ENCODE measurements at regions not wholly inside any gene's neighbourhood (a gene's known extent, or its start where the extent isn't known, plus 50 kb on each side); places are given as distances from the start of the nearest gene placed in this dataset.

DNA sequence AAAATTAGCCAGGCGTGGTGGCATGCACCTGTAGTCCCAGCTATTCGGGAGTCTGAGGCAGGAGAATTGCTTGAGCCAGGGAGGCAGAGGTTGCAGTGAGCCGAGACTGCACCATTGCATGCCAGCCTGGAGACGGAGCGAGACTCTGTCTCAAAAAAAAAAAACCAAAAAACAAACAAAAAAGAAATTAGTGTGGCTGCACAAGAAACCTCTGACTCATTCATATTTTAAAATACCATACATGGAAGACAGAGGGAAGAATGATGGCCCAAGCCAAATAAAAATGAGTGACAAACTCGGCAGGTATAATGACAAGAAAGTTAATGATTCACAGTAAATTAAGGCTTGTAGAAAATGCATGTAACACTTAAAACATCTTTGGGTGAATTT is 875.8 kb downstream of the EPHA4 start:
- TF ChIP-seq, protein P1, sequence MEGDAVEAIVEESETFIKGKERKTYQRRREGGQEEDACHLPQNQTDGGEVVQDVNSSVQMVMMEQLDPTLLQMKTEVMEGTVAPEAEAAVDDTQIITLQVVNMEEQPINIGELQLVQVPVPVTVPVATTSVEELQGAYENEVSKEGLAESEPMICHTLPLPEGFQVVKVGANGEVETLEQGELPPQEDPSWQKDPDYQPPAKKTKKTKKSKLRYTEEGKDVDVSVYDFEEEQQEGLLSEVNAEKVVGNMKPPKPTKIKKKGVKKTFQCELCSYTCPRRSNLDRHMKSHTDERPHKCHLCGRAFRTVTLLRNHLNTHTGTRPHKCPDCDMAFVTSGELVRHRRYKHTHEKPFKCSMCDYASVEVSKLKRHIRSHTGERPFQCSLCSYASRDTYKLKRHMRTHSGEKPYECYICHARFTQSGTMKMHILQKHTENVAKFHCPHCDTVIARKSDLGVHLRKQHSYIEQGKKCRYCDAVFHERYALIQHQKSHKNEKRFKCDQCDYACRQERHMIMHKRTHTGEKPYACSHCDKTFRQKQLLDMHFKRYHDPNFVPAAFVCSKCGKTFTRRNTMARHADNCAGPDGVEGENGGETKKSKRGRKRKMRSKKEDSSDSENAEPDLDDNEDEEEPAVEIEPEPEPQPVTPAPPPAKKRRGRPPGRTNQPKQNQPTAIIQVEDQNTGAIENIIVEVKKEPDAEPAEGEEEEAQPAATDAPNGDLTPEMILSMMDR (IDR thresholded peaks at IDR 0.05), result no peak
- TF ChIP-seq POLR2A (IDR thresholded peaks at IDR 0.05), result no peak

Measured in body of pancreas (tissue), 4 donors.